ENCODE measurements at regions not wholly inside any gene's neighbourhood (a gene's known extent, or its start where the extent isn't known, plus 50 kb on each side); places are given as distances from the start of the nearest gene placed in this dataset.

- H3K4me3 ChIP-seq (ENCODE audit: low read length, poor library complexity, severe bottlenecking): no peak overlapping the region
- no peaks in the 10 kb centered on the region for H3K9me3 ChIP-seq (ENCODE audit: insufficient read depth, low read depth, low read length)
- H3K36me3 ChIP-seq (ENCODE audit: insufficient read depth, low read length): no peaks in the 10 kb centered on the region
- no peaks in the 10 kb centered on the region for H4K20me1 ChIP-seq (ENCODE audit: insufficient read depth, low read length, poor library complexity, severe bottlenecking)
- H3K79me2 ChIP-seq (ENCODE audit: insufficient read depth, low read length): no peaks in the 10 kb centered on the region
- no peaks in the 10 kb centered on the region for H3K9me2 ChIP-seq (replicated peaks; ENCODE audit: low read depth, low read length)
- H2AFZ ChIP-seq (ENCODE audit: low read length): no peak overlapping the region
- no peaks in the 10 kb centered on the region for H3K27me3 ChIP-seq (ENCODE audit: insufficient read depth, low read length, poor library complexity, severe bottlenecking)
- no peak overlapping the region for H3K4me2 ChIP-seq (ENCODE audit: low read depth, low read length, poor library complexity, severe bottlenecking)
- TF ChIP-seq CTCF (conservative IDR thresholded peaks at IDR 0.05; ENCODE audit: low read length): no peak
- no peak for TF ChIP-seq EZH2phosphoT487 (IDR thresholded peaks at IDR 0.05; ENCODE audit: borderline replicate concordance)
- peaks cover 20% of the 10 kb centered on the region for H3K4me1 ChIP-seq (ENCODE audit: insufficient read depth, low read length, poor library complexity, severe bottlenecking)
- peaks cover 7% of the 10 kb centered on the region; the same call in 1 of the 2 replicates for H3F3A ChIP-seq (ENCODE audit: low read depth)
- H3K9ac ChIP-seq (ENCODE audit: low read depth, low read length, poor library complexity, severe bottlenecking): no peak overlapping the region
Observed at GRCh38 chr4:83213640-83214039, 71.0 kb downstream of the COQ2 start.

- no peak overlapping the region for H3K4me3 ChIP-seq (ENCODE audit: low read length, poor library complexity, severe bottlenecking)
- H3K9ac ChIP-seq (ENCODE audit: low read depth, low read length, poor library complexity, severe bottlenecking): no peak overlapping the region
- TF ChIP-seq CTCF (conservative IDR thresholded peaks at IDR 0.05; ENCODE audit: low read length) (no peak), EZH2phosphoT487 (IDR thresholded peaks at IDR 0.05; ENCODE audit: borderline replicate concordance) (no peak)
- peaks cover 6% of the 10 kb centered on the region for H3K4me1 ChIP-seq (ENCODE audit: insufficient read depth, low read length, poor library complexity, severe bottlenecking)
- H3K79me2 ChIP-seq (ENCODE audit: insufficient read depth, low read length): no peaks in the 10 kb centered on the region
- no peaks in the 10 kb centered on the region for H4K20me1 ChIP-seq (ENCODE audit: insufficient read depth, low read length, poor library complexity, severe bottlenecking)
- H3K4me2 ChIP-seq (ENCODE audit: low read depth, low read length, poor library complexity, severe bottlenecking): no peak overlapping the region
- H3F3A ChIP-seq (ENCODE audit: low read depth): no peaks in the 10 kb centered on the region
- H2AFZ ChIP-seq (ENCODE audit: low read length): no peak overlapping the region
- H3K27me3 ChIP-seq (ENCODE audit: insufficient read depth, low read length, poor library complexity, severe bottlenecking): no peaks in the 10 kb centered on the region
- no peaks in the 10 kb centered on the region for H3K9me2 ChIP-seq (replicated peaks; ENCODE audit: low read depth, low read length)
- H3K36me3 ChIP-seq (ENCODE audit: insufficient read depth, low read length): no peaks in the 10 kb centered on the region
- H3K9me3 ChIP-seq (ENCODE audit: insufficient read depth, low read depth, low read length): no peaks in the 10 kb centered on the region
Observed at GRCh38 chr4:83212041-83212851, 72.4 kb downstream of the COQ2 start.

- no peaks in the 10 kb centered on the region for H3K79me2 ChIP-seq (ENCODE audit: insufficient read depth, low read length)
- H3K4me1 ChIP-seq (ENCODE audit: insufficient read depth, low read length, poor library complexity, severe bottlenecking): no peaks in the 10 kb centered on the region
- H3K9me2 ChIP-seq (replicated peaks; ENCODE audit: low read depth, low read length): no peaks in the 10 kb centered on the region
- H3K36me3 ChIP-seq (ENCODE audit: insufficient read depth, low read length): no peaks in the 10 kb centered on the region
- TF ChIP-seq EZH2phosphoT487 (IDR thresholded peaks at IDR 0.05; ENCODE audit: borderline replicate concordance): no peak
- TF ChIP-seq CTCF (conservative IDR thresholded peaks at IDR 0.05; ENCODE audit: low read length): no peak
- H3K4me3 ChIP-seq (ENCODE audit: low read length, poor library complexity, severe bottlenecking): no peak overlapping the region
- H3K9me3 ChIP-seq (ENCODE audit: insufficient read depth, low read depth, low read length): no peaks in the 10 kb centered on the region
- no peaks in the 10 kb centered on the region for H3F3A ChIP-seq (ENCODE audit: low read depth)
- H4K20me1 ChIP-seq (ENCODE audit: insufficient read depth, low read length, poor library complexity, severe bottlenecking): no peaks in the 10 kb centered on the region
- no peak overlapping the region for H3K4me2 ChIP-seq (ENCODE audit: low read depth, low read length, poor library complexity, severe bottlenecking)
- H2AFZ ChIP-seq (ENCODE audit: low read length): no peak overlapping the region
- no peaks in the 10 kb centered on the region for H3K27me3 ChIP-seq (ENCODE audit: insufficient read depth, low read length, poor library complexity, severe bottlenecking)
- H3K9ac ChIP-seq (ENCODE audit: low read depth, low read length, poor library complexity, severe bottlenecking): no peak overlapping the region
Observed at GRCh38 chr4:83209419-83209818, 75.2 kb downstream of the COQ2 start.

Data from Loucy (cell line).